ENCODE measurements at regions not wholly inside any gene's neighbourhood (a gene's known extent, or its start where the extent isn't known, plus 50 kb on each side); places are given as distances from the start of the nearest gene placed in this dataset.
A peak's percentile ranks its signal among the peaks of the same experiment; 100 is the strongest.

- no peak for DNase-seq (ENCODE audit: low spot score)
These were observed 152.5 kb upstream of the NAV2 start for GRCh38 chr11:19560156-19560555.

GRCh38 chr11:19559746-19560145, 152.9 kb upstream of the NAV2 start:
- no peak for DNase-seq (ENCODE audit: low spot score)

- no peak for DNase-seq (ENCODE audit: low spot score)
These were observed 154.2 kb upstream of the NAV2 start for GRCh38 chr11:19558189-19558986.

- DNase-seq (ENCODE audit: low spot score), result peak; percentile 81
These were observed 154.9 kb upstream of the NAV2 start for GRCh38 chr11:19557720-19558140.

- no peak for DNase-seq (ENCODE audit: low spot score)
These were observed 155.5 kb upstream of the NAV2 start for GRCh38 chr11:19557185-19557584.

- no peak for DNase-seq (ENCODE audit: low spot score)
These were observed 157.4 kb upstream of the NAV2 start for GRCh38 chr11:19555266-19555665.

GRCh38 chr11:19553683-19554333, 158.8 kb upstream of the NAV2 start:
- peak; percentile 69 for DNase-seq (ENCODE audit: low spot score)

- DNase-seq (ENCODE audit: low spot score), result no peak
These were observed 159.9 kb upstream of the NAV2 start for GRCh38 chr11:19552656-19553260.

- DNase-seq (ENCODE audit: low spot score), result no peak
These were observed 160.5 kb upstream of the NAV2 start for GRCh38 chr11:19552161-19552560.

- DNase-seq (ENCODE audit: low spot score), result no peak
These were observed 161.2 kb upstream of the NAV2 start for GRCh38 chr11:19551457-19551856.

- DNase-seq (ENCODE audit: low spot score), result no peak
These were observed 165.6 kb upstream of the NAV2 start for GRCh38 chr11:19547044-19547443.

GRCh38 chr11:19546325-19546724, 166.3 kb upstream of the NAV2 start:
- no peak for DNase-seq (ENCODE audit: low spot score)

GRCh38 chr11:19541521-19542049, 171.1 kb upstream of the NAV2 start:
- DNase-seq (ENCODE audit: low spot score), result no peak

GRCh38 chr11:19539861-19540260, 172.8 kb upstream of the NAV2 start:
- DNase-seq (ENCODE audit: low spot score), result no peak

GRCh38 chr11:19537803-19538453, 174.7 kb upstream of the NAV2 start:
- DNase-seq (ENCODE audit: low spot score), result no peak

- DNase-seq (ENCODE audit: low spot score), result no peak
These were observed 176.5 kb upstream of the NAV2 start for GRCh38 chr11:19536131-19536530.

GRCh38 chr11:19530505-19530904, 182.1 kb upstream of the NAV2 start:
- no peak for DNase-seq (ENCODE audit: low spot score)

- no peak for DNase-seq (ENCODE audit: low spot score)
These were observed 186.5 kb upstream of the NAV2 start for GRCh38 chr11:19526119-19526518.

- no peak for DNase-seq (ENCODE audit: low spot score)
These were observed 186.9 kb upstream of the NAV2 start for GRCh38 chr11:19525714-19526113.

- no peak for DNase-seq (ENCODE audit: low spot score)
These were observed 187.4 kb upstream of the NAV2 start for GRCh38 chr11:19525276-19525675.

GRCh38 chr11:19524171-19524671, 188.4 kb upstream of the NAV2 start:
- DNase-seq (ENCODE audit: low spot score), result no peak

GRCh38 chr11:19520681-19521080, 192.0 kb upstream of the NAV2 start:
- no peak for DNase-seq (ENCODE audit: low spot score)
